ENCODE measurements at regions not wholly inside any gene's neighbourhood (a gene's known extent, or its start where the extent isn't known, plus 50 kb on each side); places are given as distances from the start of the nearest gene placed in this dataset.

GRCh38 chr18:27447451-27447881 is 262.4 kb upstream of the CHST9 start:
- DNase-seq = peak; percentile 81

- DNase-seq = no peak
Observed at GRCh38 chr18:27430595-27430994, 245.5 kb upstream of the CHST9 start.

GRCh38 chr18:27428716-27429475 is 243.8 kb upstream of the CHST9 start:
- DNase-seq = no peak

- DNase-seq = no peak
Observed at GRCh38 chr18:27428120-27428519, 243.0 kb upstream of the CHST9 start.

GRCh38 chr18:27423581-27423980 is 238.5 kb upstream of the CHST9 start:
- DNase-seq = no peak

GRCh38 chr18:27419646-27420045 is 234.5 kb upstream of the CHST9 start:
- no peak for DNase-seq

- DNase-seq = no peak
Observed at GRCh38 chr18:27415495-27415894, 230.4 kb upstream of the CHST9 start.

GRCh38 chr18:27414682-27415081 is 229.6 kb upstream of the CHST9 start:
- no peak for DNase-seq

- DNase-seq = peak; percentile 9
Observed at GRCh38 chr18:27413495-27414401, 228.6 kb upstream of the CHST9 start.

- no peak for DNase-seq
Observed at GRCh38 chr18:27412556-27412955, 227.4 kb upstream of the CHST9 start.

- DNase-seq = no peak
Observed at GRCh38 chr18:27411911-27412310, 226.8 kb upstream of the CHST9 start.

GRCh38 chr18:27411013-27411412 is 225.9 kb upstream of the CHST9 start:
- no peak for DNase-seq

- DNase-seq = no peak
Observed at GRCh38 chr18:27404855-27405254, 219.7 kb upstream of the CHST9 start.

GRCh38 chr18:27400001-27400400 is 214.9 kb upstream of the CHST9 start:
- DNase-seq = peak; percentile 12

GRCh38 chr18:27395752-27396151 is 210.6 kb upstream of the CHST9 start:
- no peak for DNase-seq

- DNase-seq = no peak
Observed at GRCh38 chr18:27394687-27395086, 209.6 kb upstream of the CHST9 start.

GRCh38 chr18:27382567-27383216 is 197.6 kb upstream of the CHST9 start:
- no peak for DNase-seq

GRCh38 chr18:27378431-27379095 is 193.5 kb upstream of the CHST9 start:
- peak; percentile 54 for DNase-seq

GRCh38 chr18:27377251-27377650 is 192.1 kb upstream of the CHST9 start:
- no peak for DNase-seq

- DNase-seq = no peak
Observed at GRCh38 chr18:27372386-27372785, 187.3 kb upstream of the CHST9 start.

- no peak for DNase-seq
Observed at GRCh38 chr18:27366665-27367064, 181.6 kb upstream of the CHST9 start.

- DNase-seq = no peak
Observed at GRCh38 chr18:27366151-27366550, 181.0 kb upstream of the CHST9 start.

GRCh38 chr18:27363872-27364271 is 178.8 kb upstream of the CHST9 start:
- DNase-seq = peak; percentile 51

Data from DMS53 (cell line).